GM19099 (cell line): ENCODE measurements at regions not wholly inside any gene's neighbourhood (a gene's known extent, or its start where the extent isn't known, plus 50 kb on each side); places are given as distances from the start of the nearest gene placed in this dataset.

Experiments used
- POLR2A ChIP-seq: IDR thresholded peaks from 3 replicates; pipeline ENCODE4 v1.6.1; 2011; ENCODE audit warnings: low read depth; ENCODE audit not compliant: insufficient read length; ENCODE audit errors: extremely low read depth

DNA sequence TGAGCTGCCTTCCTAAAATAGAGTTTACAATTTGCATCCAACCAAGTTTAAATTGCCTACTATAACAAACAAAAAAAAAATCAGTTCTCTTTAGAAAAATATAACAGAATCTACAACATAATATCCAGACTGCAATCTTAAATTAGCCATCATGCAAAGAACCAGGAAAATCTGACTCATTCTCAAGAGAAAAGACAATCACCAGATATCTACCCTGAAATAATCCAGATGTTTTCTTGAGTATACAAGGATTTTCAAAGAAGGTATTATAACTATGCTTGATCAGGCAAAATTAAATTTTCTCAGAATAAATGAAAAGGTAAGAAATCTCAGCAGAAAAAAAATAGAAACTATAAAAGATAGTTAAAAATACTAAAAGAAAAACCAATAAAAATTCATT, 115.6 kb downstream of the CCER1 start:
- TF ChIP-seq POLR2A, result no peak

DNA sequence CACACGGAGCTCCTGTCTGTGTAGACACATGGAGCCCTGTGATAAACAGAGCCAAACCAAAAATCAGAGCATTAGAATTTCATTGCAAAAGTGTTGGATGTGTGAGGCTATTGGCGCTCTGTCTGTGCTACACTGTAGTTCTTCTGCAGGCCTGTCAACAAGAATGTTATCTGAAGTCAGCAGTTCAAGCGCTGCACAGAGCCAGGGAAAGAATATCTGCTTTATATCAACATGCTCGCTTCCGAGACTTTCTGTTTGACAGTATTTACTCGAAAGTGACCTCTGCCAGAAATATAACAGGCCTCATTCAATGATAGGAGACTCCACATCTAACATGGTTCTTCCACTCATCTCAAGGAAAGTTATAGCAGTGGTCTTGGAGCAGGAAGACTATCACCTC, 118.3 kb downstream of the CCER1 start:
- no peak for TF ChIP-seq POLR2A

DNA sequence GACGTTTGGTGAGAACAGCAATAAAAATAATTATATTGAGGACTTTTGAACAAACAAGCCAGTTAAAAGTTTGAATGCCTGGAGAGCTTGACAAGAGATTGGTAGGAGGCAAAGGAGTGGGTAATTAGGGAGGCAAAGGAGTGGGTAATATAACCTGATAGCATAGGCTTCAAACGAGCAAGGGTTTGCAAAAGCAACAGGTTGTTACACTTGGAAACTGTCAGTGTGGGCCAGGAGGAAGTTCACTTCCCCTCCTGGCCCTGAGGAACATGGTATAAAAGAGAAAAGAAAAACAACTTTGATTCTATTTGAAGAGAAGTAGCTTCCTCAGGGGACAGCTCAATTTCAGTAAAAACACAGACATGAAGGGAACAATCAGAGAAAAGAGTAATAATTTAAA, 121.7 kb downstream of the CCER1 start:
- TF ChIP-seq POLR2A, result no peak

DNA sequence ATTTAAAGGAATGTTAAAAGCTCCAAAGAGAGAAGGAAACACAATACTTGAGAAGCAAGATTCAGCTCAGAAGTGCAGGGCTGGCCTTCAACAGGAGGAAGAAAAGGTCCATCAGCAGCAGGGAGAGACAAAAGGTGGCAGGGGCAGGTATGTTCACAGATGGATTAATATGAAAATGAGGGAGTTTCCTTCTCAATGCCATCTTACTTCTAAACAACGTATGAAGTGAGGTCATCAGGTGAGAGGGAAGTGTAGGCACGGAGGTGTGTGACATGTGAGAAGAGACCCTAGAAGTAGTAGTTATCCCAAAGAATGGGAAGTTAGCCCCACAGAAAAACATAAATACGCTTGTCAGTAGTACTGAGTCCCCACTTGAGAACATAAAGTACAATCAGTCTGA, 122.5 kb downstream of the CCER1 start:
- no peak for TF ChIP-seq POLR2A

DNA sequence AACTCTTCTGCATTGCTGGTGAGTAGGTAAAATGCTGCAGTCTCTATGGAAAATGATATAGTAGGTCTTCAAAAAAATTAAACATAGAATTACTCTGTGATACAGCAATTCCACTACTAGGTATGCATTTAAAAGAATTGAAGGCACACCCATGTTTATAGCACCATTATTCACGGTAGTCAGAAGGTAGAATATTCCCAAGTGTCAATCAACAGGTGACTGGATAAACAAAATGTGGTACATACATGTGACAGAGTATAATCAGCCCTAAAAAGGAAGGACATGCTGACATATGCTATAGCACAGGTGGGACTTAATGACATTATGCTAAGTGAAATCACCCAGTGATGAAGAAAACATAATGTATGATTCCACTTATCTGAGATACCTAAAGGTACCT, 123.3 kb downstream of the CCER1 start:
- TF ChIP-seq POLR2A, result no peak

DNA sequence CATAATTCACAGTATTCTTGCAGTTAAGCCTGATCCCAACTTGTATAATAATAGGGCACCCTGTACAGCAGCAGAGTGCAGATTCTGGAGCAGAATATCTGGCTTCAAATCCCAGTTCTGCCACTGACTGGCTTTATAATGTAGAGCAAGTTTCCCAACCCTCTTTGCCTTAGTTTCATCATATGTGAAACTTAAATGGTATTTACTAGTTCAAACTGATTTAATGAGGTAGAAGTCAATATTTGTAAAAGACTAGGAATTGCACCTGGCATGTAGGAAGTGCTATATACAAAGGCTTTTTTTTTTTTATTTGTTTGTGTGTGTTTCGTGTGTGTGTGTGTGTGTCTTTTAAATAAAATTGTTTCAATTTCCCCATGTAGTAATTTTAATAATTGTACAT, 125.9 kb downstream of the CCER1 start:
- no peak for TF ChIP-seq POLR2A

DNA sequence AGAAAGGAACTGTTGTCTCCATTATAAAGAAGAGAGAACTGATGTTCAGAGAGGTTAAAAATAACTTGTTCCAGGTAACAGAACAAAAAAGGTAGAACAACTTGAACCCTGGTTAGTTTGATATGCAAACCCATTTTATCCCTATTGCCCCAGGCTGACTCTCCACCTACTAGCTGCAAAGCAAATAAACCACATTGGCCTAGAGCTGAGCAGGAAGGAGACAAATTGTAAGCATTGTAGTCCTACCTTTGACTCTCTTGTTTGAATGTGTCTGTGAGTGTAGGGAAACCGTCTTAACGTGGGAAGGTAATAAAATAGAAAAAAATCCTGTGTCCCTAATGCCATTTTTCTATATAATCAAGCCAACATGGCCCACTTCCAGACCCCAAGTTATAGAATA, 126.4 kb downstream of the CCER1 start:
- TF ChIP-seq POLR2A, result no peak

DNA sequence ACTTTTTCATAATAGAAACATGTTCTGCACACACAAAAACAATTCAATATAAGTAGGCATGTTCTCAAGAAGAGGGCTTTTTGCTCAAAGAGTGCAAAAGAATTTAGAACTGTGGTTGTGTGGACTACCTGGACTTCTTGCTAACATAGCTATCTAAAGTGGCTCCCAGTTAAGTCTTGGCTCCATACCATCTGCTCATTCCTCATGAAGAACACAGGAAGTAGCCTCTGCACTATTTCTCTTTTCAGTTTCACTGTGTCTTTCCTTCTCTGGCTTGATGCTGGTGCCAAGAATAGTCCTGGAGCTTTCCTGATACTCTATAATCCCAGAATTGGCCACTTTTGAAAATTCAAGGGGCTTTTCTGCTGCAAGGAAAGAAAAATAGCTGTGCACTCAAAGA, 127.4 kb downstream of the CCER1 start:
- TF ChIP-seq POLR2A, result no peak

DNA sequence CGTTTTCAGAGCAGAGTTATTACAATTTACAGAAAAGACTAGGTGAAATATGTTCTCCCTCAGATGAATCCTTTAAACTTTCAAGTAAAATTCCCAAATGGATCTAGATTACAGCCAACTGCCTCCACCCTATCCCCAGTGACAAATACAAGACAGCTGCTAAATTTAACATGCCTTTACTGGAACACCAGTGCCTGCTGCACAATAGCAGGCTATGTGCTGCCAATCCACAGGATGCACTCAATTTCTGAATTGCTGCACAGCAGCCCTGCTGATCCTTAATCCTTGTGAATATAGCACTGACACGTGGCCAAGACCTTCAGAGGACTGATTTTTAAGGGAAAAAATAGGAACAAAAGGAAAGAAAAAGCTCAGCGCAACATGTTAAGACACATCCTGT, 128.9 kb downstream of the CCER1 start:
- no peak for TF ChIP-seq POLR2A

DNA sequence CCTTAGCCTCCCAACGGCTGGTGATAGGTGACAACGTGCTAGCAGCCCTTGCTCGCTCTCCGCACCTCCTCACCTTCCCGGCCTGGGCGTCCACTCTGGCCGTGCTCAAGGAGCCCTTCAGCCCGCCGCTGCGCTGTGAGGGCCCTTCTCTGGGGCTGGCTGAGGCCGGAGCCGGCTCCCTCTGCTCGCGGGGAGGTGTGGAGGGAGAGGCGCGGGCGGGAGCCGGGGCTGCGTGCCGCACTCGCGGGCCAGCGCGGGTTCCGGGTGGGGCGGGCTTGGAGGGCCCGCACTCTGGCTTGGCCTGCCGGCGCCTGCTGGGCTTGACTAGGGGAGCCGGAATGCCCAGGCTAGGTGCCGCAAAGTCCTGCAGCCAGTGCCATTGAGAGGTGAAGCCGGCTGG, 131.1 kb downstream of the CCER1 start:
- no peak for TF ChIP-seq POLR2A

DNA sequence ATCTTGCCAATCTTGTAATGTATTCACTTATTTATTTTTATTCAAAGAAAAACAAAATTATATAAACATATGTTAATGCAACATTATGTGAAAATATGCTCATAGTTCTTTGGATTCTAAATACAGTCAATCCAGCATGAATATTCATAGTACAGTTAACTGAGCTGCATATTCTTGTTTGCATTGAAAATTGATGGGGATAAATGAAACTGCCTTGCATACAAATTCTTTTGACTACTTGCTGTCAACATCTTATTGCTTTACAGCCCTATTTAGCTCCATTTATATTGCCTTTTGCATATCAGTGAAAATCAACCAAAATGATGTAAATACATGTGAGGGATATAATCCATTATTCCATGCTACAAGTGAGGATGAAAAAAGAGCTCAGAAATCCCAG, 135.3 kb downstream of the CCER1 start:
- TF ChIP-seq POLR2A, result no peak

DNA sequence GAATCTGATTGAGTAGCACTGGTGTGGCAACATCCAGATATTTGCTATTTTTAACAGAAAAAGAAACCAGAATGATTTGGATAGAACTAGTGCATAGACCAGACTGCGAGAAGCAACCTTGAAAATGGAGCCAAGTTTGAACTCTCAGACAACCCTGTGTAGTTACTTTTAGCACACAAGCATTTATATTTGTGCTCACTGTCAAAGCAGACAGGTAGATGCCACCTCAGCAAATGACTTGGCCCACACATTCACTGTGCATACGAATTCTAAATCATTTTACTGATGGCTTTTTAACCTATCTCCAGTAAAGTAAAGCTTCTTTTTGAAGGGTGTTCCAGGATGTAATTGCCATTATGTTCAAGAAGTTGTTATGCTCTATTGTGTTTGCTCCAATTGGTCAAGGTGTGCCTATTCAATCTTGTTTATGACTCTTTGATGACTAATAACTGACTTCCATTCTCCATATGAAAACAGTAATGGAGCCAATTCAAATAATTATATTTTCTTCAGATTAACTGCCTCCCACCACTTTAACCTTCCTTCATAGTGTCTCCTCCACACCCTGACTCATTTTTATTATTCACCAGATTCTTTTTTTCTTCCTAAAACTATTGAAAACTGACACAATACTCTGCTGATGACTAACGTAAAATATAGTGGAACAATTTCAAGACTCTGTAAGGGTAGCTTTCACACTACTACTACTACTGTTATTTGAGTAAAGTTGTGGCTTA, 138.5 kb downstream of the CCER1 start:
- TF ChIP-seq POLR2A, result no peak

DNA sequence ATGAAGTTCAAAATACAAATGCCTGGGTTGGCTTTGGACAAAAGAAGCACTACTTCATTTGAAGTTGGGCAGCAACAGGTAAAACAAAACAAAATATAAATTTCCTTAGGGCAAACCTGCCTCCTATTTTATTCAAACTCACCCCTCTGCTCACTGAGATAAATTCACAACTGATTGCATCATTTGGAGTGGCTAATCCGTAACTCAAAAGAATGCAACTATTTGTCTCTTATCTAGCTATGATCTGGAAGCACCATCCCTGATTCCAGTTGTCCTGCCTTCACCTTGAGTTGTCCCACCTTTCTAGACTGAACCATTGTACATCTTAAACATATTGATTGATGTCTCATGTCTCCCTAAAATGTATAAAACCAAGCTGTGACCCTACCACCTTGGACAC, 145.0 kb downstream of the CCER1 start:
- no peak for TF ChIP-seq POLR2A

DNA sequence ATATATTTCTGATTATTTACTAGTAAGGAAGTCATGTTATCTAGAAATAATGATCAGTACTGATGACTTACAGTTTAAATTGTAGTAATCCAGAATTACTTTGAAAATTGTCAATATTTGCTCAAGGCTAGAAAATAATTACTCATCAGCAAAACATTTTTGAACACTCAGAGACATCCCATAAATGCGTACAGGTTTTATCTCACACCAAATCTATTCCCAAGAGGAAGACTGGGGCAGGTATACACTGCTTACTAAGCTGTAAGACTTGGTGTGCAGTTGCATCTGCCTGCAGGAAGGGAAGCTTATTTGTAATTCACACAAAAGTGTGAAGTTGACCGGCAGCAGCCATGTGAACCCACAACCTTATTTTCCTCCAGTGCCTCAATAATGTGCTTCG, 146.4 kb downstream of the CCER1 start:
- no peak for TF ChIP-seq POLR2A

DNA sequence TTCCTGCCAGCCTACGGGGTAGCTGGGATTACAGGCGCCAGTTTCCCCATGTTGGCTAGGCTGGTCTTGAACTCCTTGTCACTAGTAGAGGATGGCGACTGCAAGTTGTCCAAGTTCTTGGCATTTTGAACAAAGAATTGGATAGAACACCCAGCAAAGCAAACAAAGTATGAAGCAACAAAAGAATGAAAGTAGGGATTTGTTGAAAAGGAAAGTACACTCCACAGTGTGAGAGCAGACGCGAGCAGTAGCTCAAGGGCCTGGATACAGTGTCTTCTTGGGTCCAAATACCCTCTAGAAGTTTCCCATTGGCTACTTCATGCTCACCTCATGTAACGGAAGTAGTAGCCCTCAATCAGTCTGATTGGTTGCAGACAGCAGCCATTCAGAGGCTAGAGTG, 152.2 kb downstream of the CCER1 start:
- TF ChIP-seq POLR2A, result no peak

DNA sequence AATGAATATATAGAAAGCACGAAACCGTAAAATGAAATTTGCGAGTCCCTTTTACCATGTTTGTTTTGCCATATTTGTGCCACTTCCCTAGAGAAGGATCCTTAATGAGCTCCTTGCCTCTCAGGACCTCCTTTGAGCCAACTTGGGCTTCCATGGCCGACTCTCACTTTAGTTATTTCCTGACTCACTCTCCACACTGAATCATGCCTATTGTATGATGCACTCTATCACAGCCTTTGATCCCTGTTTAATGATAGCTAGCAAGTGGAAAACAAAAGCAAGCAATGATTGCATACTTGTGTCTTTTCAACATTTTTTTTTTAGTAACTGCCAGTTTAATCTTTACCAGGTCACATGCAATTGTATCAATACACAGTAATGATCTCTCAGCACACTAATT, 153.2 kb downstream of the CCER1 start:
- TF ChIP-seq POLR2A, result no peak

DNA sequence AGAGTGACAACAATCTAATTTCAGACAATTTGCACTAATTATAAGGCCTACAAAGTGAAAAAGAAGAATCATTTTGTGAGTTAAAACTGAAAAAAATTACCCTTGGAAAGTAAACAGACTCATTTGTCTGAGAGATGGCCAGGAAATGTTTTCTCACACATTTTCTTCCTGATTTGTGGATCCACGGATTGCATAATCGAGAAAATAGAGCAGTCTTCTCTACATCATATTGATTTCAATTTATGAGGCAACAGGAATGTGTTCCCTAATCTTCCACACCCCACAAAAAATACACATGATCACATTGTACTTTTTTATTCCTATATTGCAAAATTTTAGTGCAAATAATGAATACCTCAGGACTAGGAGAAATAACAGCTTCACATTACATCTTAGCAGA, 160.8 kb downstream of the CCER1 start:
- TF ChIP-seq POLR2A, result no peak
